Progenitor cell of endocrine pancreas (in vitro differentiated cells): ENCODE measurements at regions not wholly inside any gene's neighbourhood (a gene's known extent, or its start where the extent isn't known, plus 50 kb on each side); places are given as distances from the start of the nearest gene placed in this dataset.

Experiments used
- DNase-seq: peaks from one replicate; pipeline ENCODE4 v3.0.0; 2021; ENCODE audit warnings: low spot score; ENCODE audit not compliant: unreplicated experiment
- H3K27ac Mint-ChIP-seq: 2 replicates; pipeline ENCODE4 v1.8.0; 2021; ENCODE audit warnings: mild to moderate bottlenecking, moderate library complexity, mixed read lengths
- H3K27me3 Mint-ChIP-seq: 2 replicates; pipeline ENCODE4 v1.8.0; 2021; ENCODE audit warnings: mixed read lengths
- H3K36me3 Mint-ChIP-seq: 2 replicates; pipeline ENCODE4 v1.8.0; 2022; ENCODE audit warnings: mixed read lengths; ENCODE audit not compliant: insufficient read depth
- H3K4me1 Mint-ChIP-seq: 2 replicates; pipeline ENCODE4 v1.8.0; 2021; ENCODE audit warnings: low read depth, mixed read lengths
- H3K4me3 Mint-ChIP-seq: 2 replicates; pipeline ENCODE4 v1.8.0; 2021; ENCODE audit warnings: low read depth, mild to moderate bottlenecking, moderate library complexity, mixed read lengths
- H3K9me3 Mint-ChIP-seq: 2 replicates; pipeline ENCODE4 v1.8.0; 2021; ENCODE audit warnings: low read depth, mixed read lengths
- CTCF ChIP-seq: fragments of 200-600 bp; sonication (generic); IDR thresholded peaks from one replicate; pipeline ENCODE4 v1.5.0; 2021; ENCODE audit warnings: antibody characterized with exemption, mild to moderate bottlenecking; ENCODE audit not compliant: unreplicated experiment

GRCh38 chr6:91730710-91731109 lies 1143.8 kb upstream of the MAP3K7 start:
- peaks cover 7% of the 10 kb centered on the region for H3K9me3 Mint-ChIP-seq
- H3K36me3 Mint-ChIP-seq: no peaks in the 10 kb centered on the region
- no peak overlapping the region for H3K4me3 Mint-ChIP-seq
- no peak for DNase-seq
- no peak for TF ChIP-seq CTCF
- H3K4me1 Mint-ChIP-seq: no peaks in the 10 kb centered on the region
- H3K27me3 Mint-ChIP-seq: no peaks in the 10 kb centered on the region
- no peak overlapping the region for H3K27ac Mint-ChIP-seq

GRCh38 chr6:91720324-91720723 lies 1133.5 kb upstream of the MAP3K7 start:
- Mint-ChIP-seq H3K4me1 (peaks cover 3% of the 10 kb centered on the region), H3K36me3 (no peaks in the 10 kb centered on the region), H3K27me3 (no peaks in the 10 kb centered on the region), H3K9me3 (peaks cover 6% of the 10 kb centered on the region), H3K27ac (no peak overlapping the region), H3K4me3 (no peak overlapping the region)
- DNase-seq: no peak
- TF ChIP-seq CTCF: no peak

- peaks cover 3% of the 10 kb centered on the region for H3K4me1 Mint-ChIP-seq
- TF ChIP-seq CTCF: no peak
- H3K27me3 Mint-ChIP-seq: no peaks in the 10 kb centered on the region
- H3K27ac Mint-ChIP-seq: no peak overlapping the region
- no peak for DNase-seq
- H3K9me3 Mint-ChIP-seq: no peaks in the 10 kb centered on the region
- H3K4me3 Mint-ChIP-seq: no peak overlapping the region
- no peaks in the 10 kb centered on the region for H3K36me3 Mint-ChIP-seq
These were observed 1132.5 kb upstream of the MAP3K7 start for GRCh38 chr6:91719414-91719813.

- Mint-ChIP-seq H3K9me3 (no peaks in the 10 kb centered on the region), H3K4me3 (no peak overlapping the region), H3K4me1 (peaks cover 3% of the 10 kb centered on the region), H3K27ac (no peak overlapping the region), H3K27me3 (no peaks in the 10 kb centered on the region), H3K36me3 (no peaks in the 10 kb centered on the region)
- no peak for TF ChIP-seq CTCF
- DNase-seq: no peak
These were observed 1131.3 kb upstream of the MAP3K7 start for GRCh38 chr6:91718198-91718597.

GRCh38 chr6:91717094-91717493 lies 1130.2 kb upstream of the MAP3K7 start:
- no peak for TF ChIP-seq CTCF
- H3K4me1 Mint-ChIP-seq: peaks cover 3% of the 10 kb centered on the region
- no peak for DNase-seq
- no peaks in the 10 kb centered on the region for H3K36me3 Mint-ChIP-seq
- H3K9me3 Mint-ChIP-seq: no peaks in the 10 kb centered on the region
- no peaks in the 10 kb centered on the region for H3K27me3 Mint-ChIP-seq
- H3K27ac Mint-ChIP-seq: no peak overlapping the region
- no peak overlapping the region for H3K4me3 Mint-ChIP-seq
